MM.1S (cell line): ENCODE measurements at regions not wholly inside any gene's neighbourhood (a gene's known extent, or its start where the extent isn't known, plus 50 kb on each side); places are given as distances from the start of the nearest gene placed in this dataset.

Experiments
- DNase-seq: peaks from one replicate; pipeline ENCODE4 v3.0.0-alpha.2; 2015
- H2AFZ ChIP-seq: fragments of 300-600 bp; sonication (generic); 2 replicates; pipeline ENCODE4 v1.6.0; 2016; ENCODE audit warnings: antibody characterized with exemption, low read length
- H3F3A ChIP-seq: fragments of 300-600 bp; sonication (generic); 2 replicates; pipeline ENCODE4 v1.6.1; 2016; ENCODE audit warnings: mild to moderate bottlenecking, antibody characterized with exemption, low read length, moderate library complexity, mixed read lengths; ENCODE audit not compliant: insufficient read depth
- H3K27ac ChIP-seq: fragments of 300-600 bp; sonication (generic); 2 replicates; pipeline ENCODE4 v1.5.1; 2016; ENCODE audit warnings: mild to moderate bottlenecking, low read length
- H3K27me3 ChIP-seq: fragments of 300-600 bp; sonication (generic); replicated peaks from 2 replicates; pipeline ENCODE4 v1.6.0; 2016; ENCODE audit warnings: low read length; ENCODE audit not compliant: insufficient read depth
- H3K36me3 ChIP-seq: fragments of 300-600 bp; sonication (generic); replicated peaks from 2 replicates; pipeline ENCODE4 v1.6.1; 2016; ENCODE audit warnings: mild to moderate bottlenecking, low read length, mixed read lengths; ENCODE audit not compliant: insufficient read depth
- H3K4me1 ChIP-seq: fragments of 300-600 bp; sonication (generic); 2 replicates; pipeline ENCODE4 v1.6.1; 2016; ENCODE audit warnings: low read length, mixed read lengths
- H3K4me2 ChIP-seq: fragments of 300-600 bp; sonication (generic); 2 replicates; pipeline ENCODE4 v1.6.0; 2016; ENCODE audit warnings: low read depth, low read length
- H3K4me3 ChIP-seq: fragments of 300-600 bp; sonication (generic); 2 replicates; pipeline ENCODE4 v1.5.1; 2016; ENCODE audit warnings: low read length, mixed read lengths
- H3K79me2 ChIP-seq: fragments of 300-600 bp; sonication (generic); 2 replicates; pipeline ENCODE4 v1.6.1; 2016; ENCODE audit warnings: mixed run types, low read length, mixed read lengths
- H3K9ac ChIP-seq: fragments of 300-600 bp; sonication (generic); 2 replicates; pipeline ENCODE4 v1.6.1; 2016; ENCODE audit warnings: low read length, mixed read lengths
- H3K9me2 ChIP-seq: fragments of 300-600 bp; sonication (generic); replicated peaks from 2 replicates; pipeline ENCODE4 v1.6.1; 2016; ENCODE audit warnings: mild to moderate bottlenecking, low read length, mixed read lengths; ENCODE audit not compliant: insufficient read depth
- H3K9me3 ChIP-seq: fragments of 300-600 bp; sonication (generic); replicated peaks from 2 replicates; pipeline ENCODE4 v1.6.1; 2016; ENCODE audit warnings: mild to moderate bottlenecking, low read length, mixed read lengths; ENCODE audit not compliant: insufficient read depth
- H4K20me1 ChIP-seq: fragments of 300-600 bp; sonication (generic); 2 replicates; pipeline ENCODE4 v1.6.1; 2016; ENCODE audit warnings: mild to moderate bottlenecking, low read length, moderate library complexity, mixed read lengths; ENCODE audit not compliant: insufficient read depth
- CTCF ChIP-seq: fragments of 300-600 bp; sonication (generic); IDR thresholded peaks from 2 replicates; pipeline ENCODE4 v1.5.1; 2016; ENCODE audit warnings: antibody characterized with exemption, low read length, mixed read lengths
- EZH2 ChIP-seq: fragments of 300-600 bp; sonication (generic); optimal IDR thresholded peaks from 2 replicates; pipeline ENCODE3; 2017; ENCODE audit warnings: low read depth, mild to moderate bottlenecking, antibody characterized with exemption, low read length, mixed read lengths
- EZH2phosphoT487 ChIP-seq: fragments of 300-600 bp; sonication (generic); IDR thresholded peaks from 2 replicates; pipeline ENCODE4 v1.6.1; 2018; ENCODE audit warnings: antibody characterized with exemption, low read length

GRCh38 chr22:22973336-22973735 is 85.7 kb downstream of the IGLL5 start:
- Histone ChIP-seq H3K4me2 (no peak overlapping the region), H3K27ac (no peak overlapping the region), H3F3A (no peaks in the 10 kb centered on the region), H3K9ac (no peak overlapping the region), H3K79me2 (no peaks in the 10 kb centered on the region), H3K9me3 (no peaks in the 10 kb centered on the region), H3K27me3 (no peaks in the 10 kb centered on the region), H2AFZ (no peak overlapping the region), H3K36me3 (no peaks in the 10 kb centered on the region), H4K20me1 (no peaks in the 10 kb centered on the region), H3K9me2 (no peaks in the 10 kb centered on the region), H3K4me1 (no peaks in the 10 kb centered on the region), H3K4me3 (no peak overlapping the region)
- DNase-seq = no peak
- TF ChIP-seq EZH2phosphoT487 (no peak), CTCF (no peak), EZH2 (no peak)

GRCh38 chr22:22974156-22974555 is 86.5 kb downstream of the IGLL5 start:
- Histone ChIP-seq H3K9ac (no peak overlapping the region), H2AFZ (no peak overlapping the region), H3K4me2 (no peak overlapping the region), H3K4me3 (no peak overlapping the region), H3K36me3 (no peaks in the 10 kb centered on the region), H3F3A (no peaks in the 10 kb centered on the region), H3K4me1 (no peaks in the 10 kb centered on the region), H3K9me2 (no peaks in the 10 kb centered on the region), H3K27me3 (no peaks in the 10 kb centered on the region), H3K9me3 (no peaks in the 10 kb centered on the region), H3K27ac (no peak overlapping the region), H4K20me1 (no peaks in the 10 kb centered on the region), H3K79me2 (no peaks in the 10 kb centered on the region)
- TF ChIP-seq EZH2phosphoT487 (no peak), CTCF (no peak), EZH2 (no peak)
- DNase-seq = no peak

GRCh38 chr22:22974795-22975580 is 87.4 kb downstream of the IGLL5 start:
- H3K79me2 ChIP-seq = no peaks in the 10 kb centered on the region
- H4K20me1 ChIP-seq = no peaks in the 10 kb centered on the region

More at GRCh38 chr22:22974795-22975580, 87.4 kb downstream of the IGLL5 start:
- DNase-seq = no peak
- H3K9me3 ChIP-seq = no peaks in the 10 kb centered on the region
- H2AFZ ChIP-seq = no peak overlapping the region
- no peak for TF ChIP-seq EZH2
- TF ChIP-seq EZH2phosphoT487 = no peak
- no peak for TF ChIP-seq CTCF
- no peak overlapping the region for H3K4me2 ChIP-seq
- H3K4me3 ChIP-seq = no peak overlapping the region
- no peaks in the 10 kb centered on the region for H3K36me3 ChIP-seq
- H3K9me2 ChIP-seq = no peaks in the 10 kb centered on the region
- H3K9ac ChIP-seq = no peak overlapping the region
- H3F3A ChIP-seq = no peaks in the 10 kb centered on the region
- H3K27me3 ChIP-seq = no peaks in the 10 kb centered on the region
- H3K27ac ChIP-seq = no peak overlapping the region
- no peaks in the 10 kb centered on the region for H3K4me1 ChIP-seq
